ENCODE measurements at regions not wholly inside any gene's neighbourhood (a gene's known extent, or its start where the extent isn't known, plus 50 kb on each side); places are given as distances from the start of the nearest gene placed in this dataset.
"Not testable (repeated sequence)": the region's sequence is repeated elsewhere in the genome, so short reads cannot be mapped to it uniquely, and the experiment has no call there.

DNA sequence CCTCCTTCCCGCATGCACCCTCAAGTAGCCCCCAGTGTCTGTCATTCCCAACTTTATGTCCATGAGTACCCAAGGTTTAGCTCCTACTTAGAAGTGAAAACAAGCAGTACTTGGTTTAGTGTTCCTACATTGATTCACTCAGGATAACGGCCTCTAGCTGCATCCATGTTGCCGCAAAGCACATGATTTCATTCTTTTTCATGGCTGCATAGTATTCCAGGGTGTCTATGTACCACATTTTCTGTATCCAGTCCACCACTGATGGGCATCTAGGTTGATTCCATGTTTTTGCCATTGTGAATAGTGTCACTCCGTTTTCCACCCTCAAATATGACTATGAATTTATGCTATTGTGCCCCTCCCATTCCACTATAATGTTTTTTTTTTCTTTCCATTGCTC lies 130.5 kb upstream of the MXRA5 start:
- Histone ChIP-seq H3K36me3 (no peaks in the 10 kb centered on the region), H3K9me3 (no peaks in the 10 kb centered on the region), H3K27me3 (no peaks in the 10 kb centered on the region), H3K4me1 (no peaks in the 10 kb centered on the region), H3K27ac (no peak overlapping the region), H3K4me3 (no peak overlapping the region)
- intact Hi-C loops (cut with DNase I): no loop called here
- no peak for DNase-seq (ENCODE audit: low spot score in 2 of 2)
- TF ChIP-seq, protein P1, sequence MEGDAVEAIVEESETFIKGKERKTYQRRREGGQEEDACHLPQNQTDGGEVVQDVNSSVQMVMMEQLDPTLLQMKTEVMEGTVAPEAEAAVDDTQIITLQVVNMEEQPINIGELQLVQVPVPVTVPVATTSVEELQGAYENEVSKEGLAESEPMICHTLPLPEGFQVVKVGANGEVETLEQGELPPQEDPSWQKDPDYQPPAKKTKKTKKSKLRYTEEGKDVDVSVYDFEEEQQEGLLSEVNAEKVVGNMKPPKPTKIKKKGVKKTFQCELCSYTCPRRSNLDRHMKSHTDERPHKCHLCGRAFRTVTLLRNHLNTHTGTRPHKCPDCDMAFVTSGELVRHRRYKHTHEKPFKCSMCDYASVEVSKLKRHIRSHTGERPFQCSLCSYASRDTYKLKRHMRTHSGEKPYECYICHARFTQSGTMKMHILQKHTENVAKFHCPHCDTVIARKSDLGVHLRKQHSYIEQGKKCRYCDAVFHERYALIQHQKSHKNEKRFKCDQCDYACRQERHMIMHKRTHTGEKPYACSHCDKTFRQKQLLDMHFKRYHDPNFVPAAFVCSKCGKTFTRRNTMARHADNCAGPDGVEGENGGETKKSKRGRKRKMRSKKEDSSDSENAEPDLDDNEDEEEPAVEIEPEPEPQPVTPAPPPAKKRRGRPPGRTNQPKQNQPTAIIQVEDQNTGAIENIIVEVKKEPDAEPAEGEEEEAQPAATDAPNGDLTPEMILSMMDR (IDR thresholded peaks at IDR 0.05): no peak

DNA sequence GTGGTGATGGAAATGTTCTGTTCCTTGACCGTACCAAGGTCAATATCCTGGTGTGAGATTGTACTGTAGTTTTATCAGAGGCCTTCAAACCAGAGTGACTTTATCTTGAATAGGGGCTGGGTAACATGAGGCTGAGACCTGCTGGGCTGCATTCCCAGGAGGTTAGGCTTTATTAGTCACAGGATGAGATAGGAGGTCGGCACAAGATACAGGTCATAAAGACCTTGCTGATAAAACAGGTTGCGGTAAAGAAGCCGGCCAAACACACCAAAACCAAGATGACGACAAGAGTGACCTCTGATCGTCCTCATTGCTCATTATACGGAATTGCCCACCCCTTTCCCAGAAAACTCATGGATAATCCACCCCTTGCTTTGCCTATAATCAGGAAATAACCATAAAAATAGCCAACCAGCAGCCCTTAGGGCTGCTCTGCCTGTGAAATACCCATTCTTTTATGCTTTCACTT lies 123.8 kb upstream of the MXRA5 start:
- H3K4me1 ChIP-seq; DNase-seq (ENCODE audit: low spot score in 2 of 2); H3K27ac ChIP-seq; intact Hi-C loops (cut with DNase I); H3K36me3 ChIP-seq; H3K4me3 ChIP-seq; H3K27me3 ChIP-seq; H3K9me3 ChIP-seq: not testable (repeated sequence)

DNA sequence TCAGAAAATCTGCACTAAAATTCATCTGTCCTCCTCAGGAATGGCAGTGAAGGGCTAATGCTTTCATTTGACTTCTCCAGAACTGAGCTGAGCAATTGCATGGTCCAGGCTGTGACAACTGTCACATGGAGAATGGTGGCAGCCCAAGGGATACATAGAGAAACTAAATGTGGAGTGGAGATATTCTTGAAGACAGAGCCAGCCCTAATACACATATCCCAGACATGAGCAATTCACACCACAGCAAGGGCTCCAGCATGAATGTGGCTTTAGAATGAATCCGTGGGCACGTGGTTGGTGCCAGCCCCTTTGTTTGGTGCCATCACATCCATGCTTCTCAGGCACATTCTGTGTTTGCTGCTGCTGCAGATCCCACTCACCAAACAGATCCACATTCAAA lies 121.6 kb upstream of the MXRA5 start:
- intact Hi-C loops (cut with DNase I): no loop called here
- Histone ChIP-seq H3K4me3 (no peak overlapping the region), H3K36me3 (no peaks in the 10 kb centered on the region), H3K9me3 (no peaks in the 10 kb centered on the region), H3K27ac (no peak overlapping the region), H3K4me1 (no peaks in the 10 kb centered on the region), H3K27me3 (no peaks in the 10 kb centered on the region)
- TF ChIP-seq, protein P1 (IDR thresholded peaks at IDR 0.05): no peak
- DNase-seq (ENCODE audit: low spot score in 2 of 2): no peak

DNA sequence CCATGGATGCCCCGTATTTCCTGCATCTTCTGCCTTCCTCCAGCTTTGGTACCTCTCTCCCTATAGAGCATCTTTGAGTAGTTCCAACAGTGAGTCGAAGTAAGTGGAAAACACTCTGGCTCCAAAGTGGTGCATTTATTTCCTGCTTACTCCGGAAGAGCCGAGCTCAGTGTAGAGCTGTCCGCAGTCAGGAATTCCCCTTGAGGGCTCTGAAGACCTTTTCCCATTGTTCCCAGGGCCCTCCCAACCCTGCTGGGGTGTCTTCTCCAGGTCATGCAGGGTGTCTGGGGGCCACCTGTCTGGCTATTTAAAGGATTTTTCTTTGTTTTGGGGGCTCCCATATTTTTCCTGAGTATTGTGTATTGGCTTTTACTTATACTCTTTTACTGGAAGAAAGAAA lies 118.6 kb upstream of the MXRA5 start:
- no peak for DNase-seq (ENCODE audit: low spot score in 2 of 2)
- Histone ChIP-seq H3K27ac (no peak overlapping the region), H3K9me3 (no peaks in the 10 kb centered on the region), H3K36me3 (no peaks in the 10 kb centered on the region), H3K27me3 (no peaks in the 10 kb centered on the region), H3K4me3 (no peak overlapping the region), H3K4me1 (no peaks in the 10 kb centered on the region)
- TF ChIP-seq, protein P1 (IDR thresholded peaks at IDR 0.05): no peak
- intact Hi-C loops (cut with DNase I): no loop called here

DNA sequence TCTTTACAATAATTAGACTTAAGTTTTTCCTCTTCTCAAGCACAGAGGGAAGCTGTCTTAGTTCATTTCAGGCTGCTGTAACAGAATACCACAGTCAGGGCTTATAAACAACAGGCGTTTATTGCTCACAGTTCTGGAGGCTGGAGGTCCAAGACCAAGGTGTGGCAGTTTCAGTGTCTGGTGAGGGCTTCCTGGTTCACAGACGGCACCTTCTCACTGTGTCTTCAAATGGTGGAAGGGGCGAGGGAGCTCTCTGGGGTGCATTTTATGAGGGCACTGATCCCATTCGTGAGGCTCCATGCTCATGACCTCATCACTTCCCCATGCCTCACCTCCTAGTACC lies 115.7 kb upstream of the MXRA5 start:
- DNase-seq (ENCODE audit: low spot score in 2 of 2): no peak
- H3K27me3 ChIP-seq: no peaks in the 10 kb centered on the region
- intact Hi-C loops (cut with DNase I): no loop called here
- H3K9me3 ChIP-seq: no peaks in the 10 kb centered on the region
- no peaks in the 10 kb centered on the region for H3K4me1 ChIP-seq
- H3K36me3 ChIP-seq: no peaks in the 10 kb centered on the region
- H3K27ac ChIP-seq: no peak overlapping the region
- no peak overlapping the region for H3K4me3 ChIP-seq
- TF ChIP-seq, protein P1 (IDR thresholded peaks at IDR 0.05): no peak

DNA sequence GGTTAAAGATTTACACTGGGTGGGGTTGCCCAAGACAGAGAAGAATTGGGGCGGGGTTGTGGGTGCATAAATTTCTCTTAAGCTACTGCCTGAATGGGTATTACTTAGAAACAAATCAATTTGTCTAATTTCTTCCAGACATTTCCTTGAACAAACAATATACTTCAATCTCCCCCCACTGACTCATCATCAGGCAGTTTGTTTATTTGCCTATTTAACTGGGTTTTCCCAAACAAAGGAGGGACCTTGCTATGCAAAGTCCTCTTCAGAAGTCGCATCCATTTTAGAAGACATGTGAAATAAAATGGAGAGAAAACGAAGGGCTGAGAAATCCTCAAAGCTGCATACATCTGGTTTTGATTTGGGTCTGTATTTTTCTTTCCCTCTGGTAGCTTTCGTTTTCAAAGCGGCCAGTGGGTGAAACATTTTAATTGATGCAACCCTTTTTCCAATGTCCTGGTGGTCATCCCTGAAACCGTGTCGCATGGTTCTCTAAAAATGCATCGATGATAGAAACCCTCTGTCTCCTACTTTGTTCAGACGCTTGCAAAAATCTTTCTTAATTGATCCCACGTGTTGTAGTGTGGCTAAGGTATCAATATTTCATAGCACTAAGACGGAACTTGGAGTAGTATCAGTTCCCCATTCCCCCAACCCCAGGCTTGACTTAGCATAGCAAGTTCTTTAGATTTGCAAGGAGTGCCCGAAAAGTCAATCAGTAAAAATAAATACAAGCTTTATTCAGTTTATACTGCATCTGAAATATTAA lies 115.1 kb upstream of the MXRA5 start:
- Histone ChIP-seq H3K27me3 (no peaks in the 10 kb centered on the region), H3K4me1 (no peaks in the 10 kb centered on the region), H3K36me3 (no peaks in the 10 kb centered on the region), H3K27ac (no peak overlapping the region), H3K9me3 (no peaks in the 10 kb centered on the region), H3K4me3 (no peak overlapping the region)
- intact Hi-C loops (cut with DNase I): no loop called here
- DNase-seq (ENCODE audit: low spot score in 2 of 2): no peak
- TF ChIP-seq, protein P1 (IDR thresholded peaks at IDR 0.05): no peak

Data from ascending aorta (tissue), 2 donors.